ENCODE measurements at regions not wholly inside any gene's neighbourhood (a gene's known extent, or its start where the extent isn't known, plus 50 kb on each side); places are given as distances from the start of the nearest gene placed in this dataset.

- no TSS peak for BruUV-seq (replicated peaks)
- ChIA-PET RAD21 (ENCODE audit: low non-redundant PET in 1 of 2, low total read pairs in 2 of 2, uncharacterized antibody in 2 of 2, unreplicated experiment in 2 of 2) (no interaction called here), CTCF (no interaction called here), POLR2A (no interaction called here)
- no peaks in the 10 kb centered on the region for H3K4me1 ChIP-seq (ENCODE audit: control insufficient read depth in 1 of 2, insufficient read depth in 2 of 2, low read length in 2 of 2)
- no peak overlapping the region for H3K4me3 ChIP-seq (replicated peaks in 1 of 2; ENCODE audit: low read depth in 1 of 2, low read length in 2 of 2)
- H3K27ac ChIP-seq (ENCODE audit: low read depth, low read length), result no peak overlapping the region
- ATAC-seq, result no peak
- H3K27me3 ChIP-seq (ENCODE audit: insufficient read depth, low read length), result peaks cover 26% of the 10 kb centered on the region
- no peak overlapping the region for H3K9ac ChIP-seq (ENCODE audit: low read length)
- no peaks in the 10 kb centered on the region for H3K79me2 ChIP-seq (ENCODE audit: insufficient read depth, low read length)
- DNase-seq (ENCODE audit: low read depth, low spot score), result no peak
- H4K20me1 ChIP-seq (ENCODE audit: insufficient read depth), result no peaks in the 10 kb centered on the region
- TF ChIP-seq ZNF274 (IDR thresholded peaks at IDR 0.05; ENCODE audit: low read depth, low read length) (no peak), SP1 (IDR thresholded peaks at IDR 0.05; ENCODE audit: low read depth) (no peak), EGR1 (IDR thresholded peaks at IDR 0.05; ENCODE audit: low read depth) (no peak), FOSL1 (IDR thresholded peaks at IDR 0.05; ENCODE audit: low read depth) (no peak)
- no peaks in the 10 kb centered on the region for H3K36me3 ChIP-seq (ENCODE audit: control insufficient read depth in 1 of 2, insufficient read depth in 2 of 2, low read length in 2 of 2)
- intact Hi-C loops (cut with micrococcal nuclease), result no loop called here
- H3K9me3 ChIP-seq (ENCODE audit: control insufficient read depth in 1 of 2, insufficient read depth in 1 of 2, low read depth in 1 of 2, low read length in 2 of 2), result no peaks in the 10 kb centered on the region
- no peak overlapping the region for H2AFZ ChIP-seq (ENCODE audit: low read depth, low read length, poor library complexity, severe bottlenecking)
- H3K9me2 ChIP-seq (ENCODE audit: insufficient read depth), result no peaks in the 10 kb centered on the region
- no peak overlapping the region for H3K4me2 ChIP-seq (ENCODE audit: low read length)
Observed at GRCh38 chr1:62917314-62917713, 133.4 kb downstream of the ATG4C start.

- Histone ChIP-seq H3K4me2 (ENCODE audit: low read length) (no peak overlapping the region), H4K20me1 (ENCODE audit: insufficient read depth) (no peaks in the 10 kb centered on the region), H3K36me3 (ENCODE audit: control insufficient read depth in 1 of 2, insufficient read depth in 2 of 2, low read length in 2 of 2) (no peaks in the 10 kb centered on the region), H3K9ac (ENCODE audit: low read length) (no peak overlapping the region), H3K27me3 (ENCODE audit: insufficient read depth, low read length) (peaks cover 22% of the 10 kb centered on the region), H3K27ac (ENCODE audit: low read depth, low read length) (no peak overlapping the region), H3K9me2 (ENCODE audit: insufficient read depth) (no peaks in the 10 kb centered on the region), H3K4me1 (ENCODE audit: control insufficient read depth in 1 of 2, insufficient read depth in 2 of 2, low read length in 2 of 2) (no peaks in the 10 kb centered on the region), H3K9me3 (ENCODE audit: control insufficient read depth in 1 of 2, insufficient read depth in 1 of 2, low read depth in 1 of 2, low read length in 2 of 2) (no peaks in the 10 kb centered on the region), H3K4me3 (replicated peaks in 1 of 2; ENCODE audit: low read depth in 1 of 2, low read length in 2 of 2) (no peak overlapping the region), H2AFZ (ENCODE audit: low read depth, low read length, poor library complexity, severe bottlenecking) (no peak overlapping the region), H3K79me2 (ENCODE audit: insufficient read depth, low read length) (no peaks in the 10 kb centered on the region)
- no peak for TF ChIP-seq ELF1 (IDR thresholded peaks at IDR 0.05; ENCODE audit: borderline replicate concordance, low read depth)
- TF ChIP-seq, protein P1, sequence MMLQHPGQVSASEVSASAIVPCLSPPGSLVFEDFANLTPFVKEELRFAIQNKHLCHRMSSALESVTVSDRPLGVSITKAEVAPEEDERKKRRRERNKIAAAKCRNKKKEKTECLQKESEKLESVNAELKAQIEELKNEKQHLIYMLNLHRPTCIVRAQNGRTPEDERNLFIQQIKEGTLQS (IDR thresholded peaks at IDR 0.05), result no peak
- TF ChIP-seq, protein P2, sequence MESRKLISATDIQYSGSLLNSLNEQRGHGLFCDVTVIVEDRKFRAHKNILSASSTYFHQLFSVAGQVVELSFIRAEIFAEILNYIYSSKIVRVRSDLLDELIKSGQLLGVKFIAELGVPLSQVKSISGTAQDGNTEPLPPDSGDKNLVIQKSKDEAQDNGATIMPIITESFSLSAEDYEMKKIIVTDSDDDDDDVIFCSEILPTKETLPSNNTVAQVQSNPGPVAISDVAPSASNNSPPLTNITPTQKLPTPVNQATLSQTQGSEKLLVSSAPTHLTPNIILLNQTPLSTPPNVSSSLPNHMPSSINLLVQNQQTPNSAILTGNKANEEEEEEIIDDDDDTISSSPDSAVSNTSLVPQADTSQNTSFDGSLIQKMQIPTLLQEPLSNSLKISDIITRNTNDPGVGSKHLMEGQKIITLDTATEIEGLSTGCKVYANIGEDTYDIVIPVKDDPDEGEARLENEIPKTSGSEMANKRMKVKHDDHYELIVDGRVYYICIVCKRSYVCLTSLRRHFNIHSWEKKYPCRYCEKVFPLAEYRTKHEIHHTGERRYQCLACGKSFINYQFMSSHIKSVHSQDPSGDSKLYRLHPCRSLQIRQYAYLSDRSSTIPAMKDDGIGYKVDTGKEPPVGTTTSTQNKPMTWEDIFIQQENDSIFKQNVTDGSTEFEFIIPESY (IDR thresholded peaks at IDR 0.05; ENCODE audit: extremely low read depth, insufficient replicate concordance, low read length), result no peak
- TF ChIP-seq RAD21 (IDR thresholded peaks at IDR 0.05; ENCODE audit: low read depth), result no peak
- no peak for TF ChIP-seq TCF7L2 (IDR thresholded peaks at IDR 0.05; ENCODE audit: borderline replicate concordance, extremely low read depth, insufficient read depth, insufficient read length)
- TF ChIP-seq, protein P3, sequence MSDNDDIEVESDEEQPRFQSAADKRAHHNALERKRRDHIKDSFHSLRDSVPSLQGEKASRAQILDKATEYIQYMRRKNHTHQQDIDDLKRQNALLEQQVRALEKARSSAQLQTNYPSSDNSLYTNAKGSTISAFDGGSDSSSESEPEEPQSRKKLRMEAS (IDR thresholded peaks at IDR 0.05), result no peak
- no peak for ATAC-seq
- POLR2A ChIA-PET, result no interaction called here
- CTCF ChIA-PET, result no interaction called here
- BruUV-seq (replicated peaks), result no TSS peak
- DNase-seq (ENCODE audit: low read depth, low spot score), result no peak
- intact Hi-C loops (cut with micrococcal nuclease), result no loop called here
- RAD21 ChIA-PET (ENCODE audit: low non-redundant PET in 1 of 2, low total read pairs in 2 of 2, uncharacterized antibody in 2 of 2, unreplicated experiment in 2 of 2), result no interaction called here
Observed at GRCh38 chr1:62917805-62918204, 133.9 kb downstream of the ATG4C start.
